ENCODE measurements at regions not wholly inside any gene's neighbourhood (a gene's known extent, or its start where the extent isn't known, plus 50 kb on each side); places are given as distances from the start of the nearest gene placed in this dataset.
A peak's percentile ranks its signal among the peaks of the same experiment; 100 is the strongest.

DNA sequence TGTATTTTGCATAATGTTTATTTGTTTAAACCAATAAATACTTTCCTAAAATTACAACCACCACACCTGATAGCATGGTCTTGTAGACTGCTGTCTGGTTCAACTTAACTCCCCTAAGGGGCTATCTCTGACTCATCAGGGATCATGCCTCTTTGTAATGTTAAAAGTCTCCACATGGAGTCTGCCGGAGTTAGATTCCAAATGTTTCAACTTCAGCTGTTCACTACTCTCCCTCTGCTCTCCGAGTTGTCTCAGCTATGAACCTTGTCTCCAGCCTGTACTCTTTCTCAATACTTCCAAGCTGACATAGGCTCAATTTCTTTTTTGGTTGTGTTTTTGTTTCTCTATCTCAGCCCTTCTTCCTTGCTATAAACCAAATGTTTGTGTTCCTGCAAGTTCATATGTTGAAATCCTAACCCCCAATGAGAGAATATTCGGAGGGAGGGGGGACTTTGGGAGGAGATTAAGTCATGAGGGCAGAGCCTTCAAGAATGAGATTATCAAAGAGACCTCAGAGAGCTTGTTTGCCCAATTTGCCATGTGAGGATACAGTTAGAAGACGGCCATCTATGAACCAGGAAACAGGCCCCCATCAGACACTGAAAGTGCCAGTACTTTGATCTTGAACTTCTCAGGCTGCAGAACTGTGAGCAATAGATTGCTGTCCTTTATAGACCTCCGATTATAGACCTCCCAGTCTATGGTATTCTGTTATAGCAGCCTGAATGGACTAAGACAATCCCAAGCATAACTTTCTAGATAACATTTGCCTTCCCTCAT lies 858.2 kb downstream of the VRK1 start:
- no peaks in the 10 kb centered on the region for H3K9me3 ChIP-seq (ENCODE audit: control insufficient read depth, insufficient read depth, low read length)
- H3K4me3 ChIP-seq (ENCODE audit: low read length) = no peak overlapping the region
- no CpG with 5 or more reads among the region's 5 CpGs for whole genome bisulfite sequencing (ENCODE audit: insufficient coverage, insufficient read length)
- H3K4me1 ChIP-seq (ENCODE audit: control insufficient read depth, insufficient read depth, low read length) = no peaks in the 10 kb centered on the region; the same call in 1 of the 2 replicates
- no peaks in the 10 kb centered on the region for H3K27me3 ChIP-seq (ENCODE audit: control insufficient read depth, insufficient read depth, low read length)
- H3K36me3 ChIP-seq (ENCODE audit: control insufficient read depth, insufficient read depth, low read length) = no peaks in the 10 kb centered on the region
- H3K27ac ChIP-seq (ENCODE audit: low read length) = no peak overlapping the region
- peak; percentile 45 for DNase-seq (ENCODE audit: low read depth, low spot score)

DNA sequence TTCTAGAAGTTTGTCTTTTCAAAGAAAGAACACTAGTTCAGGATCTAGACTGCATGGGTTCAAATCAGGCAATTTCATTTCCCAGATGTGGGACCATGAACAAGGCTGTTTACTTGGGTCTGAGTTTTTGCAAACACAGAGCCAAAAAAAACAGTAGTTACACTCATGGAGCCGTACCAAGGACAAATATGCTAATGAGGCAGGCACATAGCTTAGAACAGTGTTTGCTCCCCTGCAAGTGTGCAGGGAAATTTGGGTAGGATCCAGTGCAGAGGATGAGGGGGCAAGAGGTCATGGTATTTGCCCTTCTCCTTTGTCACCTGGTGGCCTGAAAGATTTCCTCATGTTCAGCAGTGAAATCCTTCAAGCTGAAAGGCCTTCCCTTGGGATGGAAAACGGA lies 860.4 kb downstream of the VRK1 start:
- H3K4me1 ChIP-seq (ENCODE audit: control insufficient read depth, insufficient read depth, low read length) = no peaks in the 10 kb centered on the region; the same call in 1 of the 2 replicates
- no CpG with 5 or more reads among the region's 2 CpGs for WGBS (ENCODE audit: insufficient coverage, insufficient read length)
- no peak overlapping the region for H3K4me3 ChIP-seq (ENCODE audit: low read length)
- no peaks in the 10 kb centered on the region for H3K36me3 ChIP-seq (ENCODE audit: control insufficient read depth, insufficient read depth, low read length)
- H3K9me3 ChIP-seq (ENCODE audit: control insufficient read depth, insufficient read depth, low read length) = no peaks in the 10 kb centered on the region
- no peaks in the 10 kb centered on the region for H3K27me3 ChIP-seq (ENCODE audit: control insufficient read depth, insufficient read depth, low read length)
- H3K27ac ChIP-seq (ENCODE audit: low read length) = no peak overlapping the region
- DNase-seq (ENCODE audit: low read depth, low spot score) = no peak

DNA sequence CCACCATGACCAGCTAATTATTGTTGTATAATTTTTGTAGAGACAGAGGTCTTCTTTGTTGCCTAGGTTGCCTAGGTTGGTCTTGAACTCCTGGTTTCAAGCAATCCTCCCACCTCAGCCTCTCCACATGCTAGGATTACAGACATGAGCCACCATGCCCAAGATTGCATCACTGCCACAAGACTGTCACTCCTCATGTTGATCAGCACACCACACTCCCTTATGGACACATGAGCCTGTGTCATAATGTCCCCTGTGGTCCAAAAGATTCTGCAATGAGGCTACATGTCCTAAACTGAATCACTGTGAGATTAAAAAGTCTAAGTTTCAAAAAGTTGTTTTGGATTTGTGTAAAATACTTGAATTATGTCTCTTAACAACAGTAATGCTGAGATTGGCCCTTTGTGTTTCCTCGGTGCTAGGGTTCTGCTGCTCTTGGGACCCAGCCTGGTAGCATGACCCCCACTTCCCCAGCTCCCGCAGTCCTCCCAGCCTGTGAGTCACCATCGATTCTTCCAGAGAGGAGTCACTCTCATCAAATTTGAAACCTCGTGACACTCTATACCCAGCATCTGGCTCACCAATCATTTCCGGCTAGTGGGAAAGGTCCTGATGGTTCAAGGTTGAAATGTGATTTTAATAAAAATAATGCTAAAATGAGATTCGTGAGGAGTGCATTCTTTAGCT lies 890.9 kb downstream of the VRK1 start:
- Histone ChIP-seq H3K4me1 (ENCODE audit: control insufficient read depth, insufficient read depth, low read length) (peaks cover 2% of the 10 kb centered on the region; the same call in 1 of the 2 replicates), H3K9me3 (ENCODE audit: control insufficient read depth, insufficient read depth, low read length) (no peaks in the 10 kb centered on the region), H3K4me3 (ENCODE audit: low read length) (no peak overlapping the region), H3K27me3 (ENCODE audit: control insufficient read depth, insufficient read depth, low read length) (no peaks in the 10 kb centered on the region), H3K27ac (ENCODE audit: low read length) (no peak overlapping the region), H3K36me3 (ENCODE audit: control insufficient read depth, insufficient read depth, low read length) (no peaks in the 10 kb centered on the region)
- DNase-seq (ENCODE audit: low read depth, low spot score) = no peak
- 100% methylated on average over 1 of the region's 6 CpGs for WGBS (ENCODE audit: insufficient coverage, insufficient read length)

DNA sequence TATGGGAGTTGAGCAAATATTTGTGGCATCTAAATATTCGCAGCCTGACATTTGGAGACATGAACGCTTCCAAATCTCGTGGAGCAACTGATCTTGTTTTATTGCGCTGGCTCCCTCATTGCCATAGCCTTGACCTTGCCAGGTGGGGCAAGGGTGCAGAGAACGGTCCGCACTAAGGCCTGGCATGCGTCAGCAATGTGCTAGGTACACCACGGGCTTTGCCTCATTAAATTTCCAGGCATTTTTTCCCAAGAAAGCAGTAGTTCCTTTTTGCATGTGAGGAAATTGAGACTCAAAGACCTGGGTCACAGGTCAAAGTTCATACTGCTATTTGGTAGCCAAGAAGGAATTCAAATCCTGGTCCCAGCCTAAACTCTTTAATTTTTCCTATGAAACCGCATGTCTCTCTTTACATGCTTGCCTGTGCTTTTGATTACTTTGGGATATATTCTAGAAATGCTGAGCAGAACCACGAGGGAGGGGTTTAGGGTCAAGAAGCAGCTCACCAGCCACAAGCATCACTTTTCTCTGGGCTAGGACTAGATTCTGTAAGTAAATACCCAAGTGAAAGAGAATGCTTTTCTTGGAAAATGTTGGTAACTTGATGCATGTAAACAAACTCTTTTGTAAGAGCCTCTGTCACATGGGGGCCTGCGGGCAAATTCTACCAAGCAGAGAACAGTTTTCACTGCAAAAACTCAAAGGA lies 891.6 kb downstream of the VRK1 start:
- Histone ChIP-seq H3K4me3 (ENCODE audit: low read length) (no peak overlapping the region), H3K36me3 (ENCODE audit: control insufficient read depth, insufficient read depth, low read length) (no peaks in the 10 kb centered on the region), H3K27me3 (ENCODE audit: control insufficient read depth, insufficient read depth, low read length) (no peaks in the 10 kb centered on the region), H3K9me3 (ENCODE audit: control insufficient read depth, insufficient read depth, low read length) (no peaks in the 10 kb centered on the region), H3K27ac (ENCODE audit: low read length) (no peak overlapping the region), H3K4me1 (ENCODE audit: control insufficient read depth, insufficient read depth, low read length) (peaks cover 2% of the 10 kb centered on the region; the same call in 1 of the 2 replicates)
- no CpG with 5 or more reads among the region's 11 CpGs for WGBS (ENCODE audit: insufficient coverage, insufficient read length)
- no peak for DNase-seq (ENCODE audit: low read depth, low spot score)

DNA sequence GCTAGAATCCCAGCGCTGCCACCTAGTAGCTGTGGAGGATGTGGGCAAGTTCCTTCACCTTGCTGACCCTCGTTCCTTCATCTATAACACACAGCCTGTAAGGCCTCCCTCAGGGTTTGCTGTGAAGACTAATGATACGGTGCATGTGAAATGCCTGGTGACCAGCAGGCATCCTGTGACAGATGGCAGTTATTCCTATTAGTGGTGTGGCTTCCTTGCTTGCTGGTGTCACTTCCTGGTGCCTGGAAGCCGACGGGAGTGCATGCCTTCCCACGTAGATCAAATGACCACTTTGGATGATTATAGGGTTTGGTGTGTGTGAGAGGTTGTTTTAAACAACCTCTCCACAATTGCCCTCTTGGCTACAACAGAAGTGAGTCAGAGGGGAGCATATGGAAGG lies 894.9 kb downstream of the VRK1 start:
- no peaks in the 10 kb centered on the region for H3K27me3 ChIP-seq (ENCODE audit: control insufficient read depth, insufficient read depth, low read length)
- H3K9me3 ChIP-seq (ENCODE audit: control insufficient read depth, insufficient read depth, low read length) = no peaks in the 10 kb centered on the region
- no peak overlapping the region for H3K4me3 ChIP-seq (ENCODE audit: low read length)
- no CpG with 5 or more reads among the region's 6 CpGs for WGBS (ENCODE audit: insufficient coverage, insufficient read length)
- no peak overlapping the region for H3K27ac ChIP-seq (ENCODE audit: low read length)
- no peak for DNase-seq (ENCODE audit: low read depth, low spot score)
- H3K36me3 ChIP-seq (ENCODE audit: control insufficient read depth, insufficient read depth, low read length) = no peaks in the 10 kb centered on the region
- peaks cover 2% of the 10 kb centered on the region; the same call in 1 of the 2 replicates for H3K4me1 ChIP-seq (ENCODE audit: control insufficient read depth, insufficient read depth, low read length)

DNA sequence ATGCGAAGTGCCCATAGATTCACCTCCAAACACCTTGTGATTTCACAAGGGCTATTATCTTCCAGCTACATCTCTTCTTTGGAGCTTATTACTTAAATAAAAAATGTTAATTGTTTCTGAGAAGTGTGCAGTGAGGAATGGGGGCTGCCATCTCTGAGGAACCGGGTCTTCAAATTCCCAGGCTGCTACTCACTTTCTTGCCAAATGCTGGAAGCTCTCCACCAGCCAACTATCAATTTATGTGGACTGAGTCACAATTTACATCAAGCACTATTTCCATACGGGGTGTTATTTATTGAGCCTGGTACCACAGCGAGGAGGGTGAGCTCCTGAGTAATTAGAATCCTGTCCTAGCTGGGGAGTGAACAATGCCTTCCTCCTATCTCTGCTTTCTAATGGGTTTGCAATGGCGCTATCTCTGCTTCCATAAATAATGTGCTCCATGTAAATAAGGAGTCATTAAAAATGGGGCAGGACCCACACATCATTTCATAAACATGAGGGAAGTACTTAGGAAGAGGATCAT lies 898.3 kb downstream of the VRK1 start:
- no peak overlapping the region for H3K27ac ChIP-seq (ENCODE audit: low read length)
- WGBS (ENCODE audit: insufficient coverage, insufficient read length) = no CpG with 5 or more reads among the region's 5 CpGs
- DNase-seq (ENCODE audit: low read depth, low spot score) = no peak
- H3K36me3 ChIP-seq (ENCODE audit: control insufficient read depth, insufficient read depth, low read length) = no peaks in the 10 kb centered on the region
- H3K4me1 ChIP-seq (ENCODE audit: control insufficient read depth, insufficient read depth, low read length) = no peaks in the 10 kb centered on the region
- H3K9me3 ChIP-seq (ENCODE audit: control insufficient read depth, insufficient read depth, low read length) = no peaks in the 10 kb centered on the region
- no peaks in the 10 kb centered on the region for H3K27me3 ChIP-seq (ENCODE audit: control insufficient read depth, insufficient read depth, low read length)
- no peak overlapping the region for H3K4me3 ChIP-seq (ENCODE audit: low read length)

DNA sequence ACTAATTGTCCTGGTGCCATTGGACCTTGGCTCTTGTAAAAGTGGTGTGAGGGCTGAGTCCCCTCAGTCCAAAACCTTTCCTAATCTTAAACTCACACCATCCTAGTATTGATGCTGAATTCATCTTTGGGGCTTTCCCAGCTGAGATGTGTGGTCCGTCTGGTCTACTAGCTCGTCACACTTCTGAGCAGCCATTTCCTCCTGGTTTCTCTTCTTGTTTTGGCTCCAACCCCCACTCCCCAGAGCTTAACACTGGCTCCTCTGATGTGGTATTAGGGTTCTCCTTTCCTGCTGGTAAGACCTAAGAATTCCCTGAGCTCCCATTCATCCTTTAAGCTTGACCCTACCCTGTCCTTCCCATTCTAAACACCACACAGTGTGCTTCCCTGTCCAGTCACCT lies 900.6 kb downstream of the VRK1 start:
- H3K4me1 ChIP-seq (ENCODE audit: control insufficient read depth, insufficient read depth, low read length) = peaks cover 1% of the 10 kb centered on the region; the same call in 1 of the 2 replicates
- WGBS (ENCODE audit: insufficient coverage, insufficient read length) = no CpG with 5 or more reads among the region's 2 CpGs
- H3K4me3 ChIP-seq (ENCODE audit: low read length) = no peak overlapping the region
- no peaks in the 10 kb centered on the region for H3K27me3 ChIP-seq (ENCODE audit: control insufficient read depth, insufficient read depth, low read length)
- no peak overlapping the region for H3K27ac ChIP-seq (ENCODE audit: low read length)
- no peak for DNase-seq (ENCODE audit: low read depth, low spot score)
- H3K9me3 ChIP-seq (ENCODE audit: control insufficient read depth, insufficient read depth, low read length) = no peaks in the 10 kb centered on the region
- no peaks in the 10 kb centered on the region for H3K36me3 ChIP-seq (ENCODE audit: control insufficient read depth, insufficient read depth, low read length)

DNA sequence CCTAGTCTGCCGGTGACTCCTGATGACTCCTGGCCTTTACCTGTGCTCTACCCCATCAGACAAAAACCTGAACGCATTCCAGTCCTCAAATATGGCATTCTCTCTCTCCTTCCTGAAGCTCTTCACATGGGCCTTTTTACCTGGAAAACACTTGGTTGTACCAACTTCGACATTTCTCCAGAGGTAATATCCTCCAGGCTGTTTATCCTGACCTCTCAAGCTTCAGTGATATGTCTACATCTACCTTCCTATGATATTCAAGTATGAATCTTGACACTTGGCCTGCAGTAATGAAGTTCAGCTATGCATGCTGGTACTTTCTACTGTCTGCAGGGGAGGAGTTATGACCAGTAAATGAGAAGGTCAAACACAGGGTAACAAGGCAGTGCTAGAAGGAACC lies 901.8 kb downstream of the VRK1 start:
- Histone ChIP-seq H3K27ac (ENCODE audit: low read length) (no peak overlapping the region), H3K4me1 (ENCODE audit: control insufficient read depth, insufficient read depth, low read length) (peaks cover 4% of the 10 kb centered on the region; the same call in 1 of the 2 replicates), H3K36me3 (ENCODE audit: control insufficient read depth, insufficient read depth, low read length) (no peaks in the 10 kb centered on the region), H3K4me3 (ENCODE audit: low read length) (no peak overlapping the region), H3K9me3 (ENCODE audit: control insufficient read depth, insufficient read depth, low read length) (no peaks in the 10 kb centered on the region), H3K27me3 (ENCODE audit: control insufficient read depth, insufficient read depth, low read length) (no peaks in the 10 kb centered on the region)
- WGBS (ENCODE audit: insufficient coverage, insufficient read length) = no CpG with 5 or more reads among the region's 3 CpGs
- no peak for DNase-seq (ENCODE audit: low read depth, low spot score)

DNA sequence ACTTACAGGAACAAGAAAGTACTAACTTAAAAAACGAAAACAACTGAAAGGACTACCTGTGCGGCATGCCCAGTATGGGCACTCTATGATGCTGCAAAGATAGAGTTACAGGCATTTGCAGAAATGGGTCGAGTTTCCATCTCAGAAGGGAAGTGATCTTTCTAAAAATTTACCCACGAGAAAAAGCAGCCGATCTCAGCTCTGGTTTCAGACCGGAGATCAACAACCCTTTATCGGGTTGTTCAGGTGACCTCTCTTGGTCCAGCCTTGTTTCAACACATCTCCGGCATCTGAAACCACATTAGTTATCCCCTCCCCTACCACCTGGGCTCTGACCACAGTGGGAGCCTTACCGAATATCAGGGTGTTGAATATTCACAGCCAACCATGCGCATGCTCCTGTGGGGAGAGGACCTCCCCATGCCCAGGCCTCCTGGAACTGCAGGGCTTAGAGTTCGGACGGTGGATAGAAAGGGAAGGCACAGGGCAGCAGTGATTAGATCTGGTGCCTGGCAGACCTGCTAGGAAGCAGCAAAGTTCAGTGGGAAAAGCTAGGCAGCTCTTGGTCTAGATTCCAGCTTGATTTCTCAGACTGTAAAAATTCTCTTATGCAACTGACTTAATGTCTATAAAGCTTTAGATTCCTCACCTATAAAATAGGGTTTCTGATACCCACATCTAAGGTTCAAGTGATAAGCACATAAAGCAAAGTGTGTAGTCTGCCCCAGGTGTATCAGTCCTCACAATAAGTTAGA lies 906.0 kb downstream of the VRK1 start:
- Histone ChIP-seq H3K9me3 (ENCODE audit: control insufficient read depth, insufficient read depth, low read length) (no peaks in the 10 kb centered on the region), H3K27ac (ENCODE audit: low read length) (no peak overlapping the region), H3K36me3 (ENCODE audit: control insufficient read depth, insufficient read depth, low read length) (no peaks in the 10 kb centered on the region), H3K4me1 (ENCODE audit: control insufficient read depth, insufficient read depth, low read length) (peaks cover 4% of the 10 kb centered on the region; the same call in 1 of the 2 replicates), H3K27me3 (ENCODE audit: control insufficient read depth, insufficient read depth, low read length) (no peaks in the 10 kb centered on the region), H3K4me3 (ENCODE audit: low read length) (no peak overlapping the region)
- DNase-seq (ENCODE audit: low read depth, low spot score) = no peak
- WGBS (ENCODE audit: insufficient coverage, insufficient read length) = no CpG with 5 or more reads among the region's 12 CpGs
